ENCODE measurements at regions not wholly inside any gene's neighbourhood (a gene's known extent, or its start where the extent isn't known, plus 50 kb on each side); places are given as distances from the start of the nearest gene placed in this dataset.

GRCh38 chr3:22241110-22241509 lies 490.1 kb upstream of the ZNF385D start:
- Histone ChIP-seq H3K4me2 (ENCODE audit: low read depth, low read length, poor library complexity, severe bottlenecking) (no peak overlapping the region), H3K9ac (ENCODE audit: low read length) (no peak overlapping the region), H3K79me2 (ENCODE audit: insufficient read depth, low read length) (no peaks in the 10 kb centered on the region), H3K36me3 (ENCODE audit: low read length) (no peaks in the 10 kb centered on the region), H3K9me2 (replicated peaks; ENCODE audit: insufficient read depth, low read length) (no peaks in the 10 kb centered on the region), H4K20me1 (ENCODE audit: low read depth, low read length) (no peaks in the 10 kb centered on the region), H3K27ac (ENCODE audit: low read depth, low read length) (no peak overlapping the region), H3K4me3 (ENCODE audit: insufficient read depth, low read length, poor library complexity, severe bottlenecking) (no peak overlapping the region), H2AFZ (ENCODE audit: low read depth, low read length, severe bottlenecking) (no peak overlapping the region), H3K27me3 (ENCODE audit: low read length) (no peaks in the 10 kb centered on the region), H3K9me3 (ENCODE audit: insufficient read depth, low read length) (no peaks in the 10 kb centered on the region), H3F3A (ENCODE audit: insufficient read depth) (no peaks in the 10 kb centered on the region)
- no peak for TF ChIP-seq EZH2phosphoT487 (conservative IDR thresholded peaks at IDR 0.05; ENCODE audit: low read length)
- TF ChIP-seq CTCF (IDR thresholded peaks at IDR 0.05; ENCODE audit: insufficient read depth, low read length, poor library complexity, severe bottlenecking), result no peak

- Histone ChIP-seq H3K4me2 (ENCODE audit: low read depth, low read length, poor library complexity, severe bottlenecking) (no peak overlapping the region), H3F3A (ENCODE audit: insufficient read depth) (no peaks in the 10 kb centered on the region), H3K4me3 (ENCODE audit: insufficient read depth, low read length, poor library complexity, severe bottlenecking) (no peak overlapping the region), H3K9me2 (replicated peaks; ENCODE audit: insufficient read depth, low read length) (no peaks in the 10 kb centered on the region), H3K9ac (ENCODE audit: low read length) (no peak overlapping the region), H3K27ac (ENCODE audit: low read depth, low read length) (no peak overlapping the region), H3K27me3 (ENCODE audit: low read length) (no peaks in the 10 kb centered on the region), H4K20me1 (ENCODE audit: low read depth, low read length) (no peaks in the 10 kb centered on the region), H3K79me2 (ENCODE audit: insufficient read depth, low read length) (no peaks in the 10 kb centered on the region), H2AFZ (ENCODE audit: low read depth, low read length, severe bottlenecking) (no peak overlapping the region), H3K36me3 (ENCODE audit: low read length) (no peaks in the 10 kb centered on the region), H3K9me3 (ENCODE audit: insufficient read depth, low read length) (no peaks in the 10 kb centered on the region)
- TF ChIP-seq EZH2phosphoT487 (conservative IDR thresholded peaks at IDR 0.05; ENCODE audit: low read length) (no peak), CTCF (IDR thresholded peaks at IDR 0.05; ENCODE audit: insufficient read depth, low read length, poor library complexity, severe bottlenecking) (no peak)
These were observed 493.9 kb upstream of the ZNF385D start for GRCh38 chr3:22244761-22245521.

- no peak overlapping the region for H3K27ac ChIP-seq (ENCODE audit: low read depth, low read length)
- no peak overlapping the region for H2AFZ ChIP-seq (ENCODE audit: low read depth, low read length, severe bottlenecking)
- no peaks in the 10 kb centered on the region for H4K20me1 ChIP-seq (ENCODE audit: low read depth, low read length)
- H3K4me3 ChIP-seq (ENCODE audit: insufficient read depth, low read length, poor library complexity, severe bottlenecking), result no peak overlapping the region
- no peaks in the 10 kb centered on the region for H3K36me3 ChIP-seq (ENCODE audit: low read length)
- no peak overlapping the region for H3K4me2 ChIP-seq (ENCODE audit: low read depth, low read length, poor library complexity, severe bottlenecking)
- H3K9me3 ChIP-seq (ENCODE audit: insufficient read depth, low read length), result no peaks in the 10 kb centered on the region
- no peak overlapping the region for H3K9ac ChIP-seq (ENCODE audit: low read length)
- H3K27me3 ChIP-seq (ENCODE audit: low read length), result no peaks in the 10 kb centered on the region
- H3K9me2 ChIP-seq (replicated peaks; ENCODE audit: insufficient read depth, low read length), result no peaks in the 10 kb centered on the region
- TF ChIP-seq EZH2phosphoT487 (conservative IDR thresholded peaks at IDR 0.05; ENCODE audit: low read length) (no peak), CTCF (IDR thresholded peaks at IDR 0.05; ENCODE audit: insufficient read depth, low read length, poor library complexity, severe bottlenecking) (no peak)
- H3K79me2 ChIP-seq (ENCODE audit: insufficient read depth, low read length), result no peaks in the 10 kb centered on the region
- H3F3A ChIP-seq (ENCODE audit: insufficient read depth), result no peaks in the 10 kb centered on the region
These were observed 495.0 kb upstream of the ZNF385D start for GRCh38 chr3:22245811-22246583.
